ENCODE measurements at regions not wholly inside any gene's neighbourhood (a gene's known extent, or its start where the extent isn't known, plus 50 kb on each side); places are given as distances from the start of the nearest gene placed in this dataset.

GRCh38 chr5:97525780-97526179, 342.7 kb upstream of the RIOK2 start:
- WGBS (ENCODE audit: insufficient coverage), result 0% methylated on average over 1 of the region's 2 CpGs
- Mint-ChIP-seq H3K4me3 (no peak overlapping the region), H3K27ac (peak overlapping the region in 3 of 7 donors; percentile 21 to 59 (median 37))

GRCh38 chr5:97528941-97529340, 345.9 kb upstream of the RIOK2 start:
- Histone ChIP-seq H3K4me1 (ENCODE audit: control insufficient read depth in 1 of 2, insufficient read depth in 2 of 2, low read length in 2 of 2) (peaks cover 4 to 16% of the 10 kb centered on the region in 2 donors), H3K4me3 (replicated peaks in 1 of 3; ENCODE audit: low read depth in 2 of 3, low read length in 3 of 3) (no peak overlapping the region), H3K27me3 (ENCODE audit: control insufficient read depth in 2 of 2, insufficient read depth in 2 of 2, low read length in 2 of 2) (no peaks in the 10 kb centered on the region), H3K9ac (ENCODE audit: insufficient read depth, low read length, poor library complexity, severe bottlenecking) (no peak overlapping the region), H3K79me2 (ENCODE audit: insufficient read depth, low read length) (no peaks in the 10 kb centered on the region), H2AFZ (ENCODE audit: insufficient read depth, low read depth, low read length, poor library complexity, severe bottlenecking) (no peak overlapping the region), H3K9me3 (replicated peaks in 1 of 2; ENCODE audit: control insufficient read depth in 1 of 2, insufficient read depth in 1 of 2, low read length in 2 of 2) (no peaks in the 10 kb centered on the region), H4K20me1 (ENCODE audit: insufficient read depth, low read length) (no peaks in the 10 kb centered on the region), H3K27ac (ENCODE audit: low read depth in 1 of 2, low read length in 2 of 2) (no peak overlapping the region), H3K36me3 (replicated peaks in 1 of 2; ENCODE audit: control insufficient read depth in 1 of 2, insufficient read depth in 2 of 2, low read length in 2 of 2) (no peaks in the 10 kb centered on the region), H3K4me2 (replicated peaks; ENCODE audit: extremely low read depth, low read length, poor library complexity, severe bottlenecking) (no peak overlapping the region)
- intact Hi-C loops (cut with micrococcal nuclease), result no loop called here
- no CpG with 5 or more reads among the region's 4 CpGs for WGBS (ENCODE audit: insufficient coverage)
- Mint-ChIP-seq H3K27ac (no peak overlapping the region), H3K9me3 (peaks cover 0 to 3% (median 0%) of the 10 kb centered on the region in 7 donors), H3K36me3 (no peaks in the 10 kb centered on the region), H3K4me1 (peaks cover 21% of the 10 kb centered on the region), H3K27me3 (ENCODE audit: low read depth in 3 of 3) (no peaks in the 10 kb centered on the region), H3K4me3 (no peak overlapping the region)
- DNase-seq, result no peak
- TF ChIP-seq CTCF (IDR thresholded peaks at IDR 0.05), result no peak

More at GRCh38 chr5:97525780-97526179, 342.7 kb upstream of the RIOK2 start:
- Histone ChIP-seq H3K27ac (ENCODE audit: low read depth in 1 of 2, low read length in 2 of 2) (peak overlapping the region in 1 of 2 donors; percentile 27), H3K27me3 (ENCODE audit: control insufficient read depth in 2 of 2, insufficient read depth in 2 of 2, low read length in 2 of 2) (no peaks in the 10 kb centered on the region), H3K79me2 (ENCODE audit: insufficient read depth, low read length) (no peaks in the 10 kb centered on the region), H3K4me2 (replicated peaks; ENCODE audit: extremely low read depth, low read length, poor library complexity, severe bottlenecking) (no peak overlapping the region), H3K9me3 (replicated peaks in 1 of 2; ENCODE audit: control insufficient read depth in 1 of 2, insufficient read depth in 1 of 2, low read length in 2 of 2) (no peaks in the 10 kb centered on the region), H2AFZ (ENCODE audit: insufficient read depth, low read depth, low read length, poor library complexity, severe bottlenecking) (no peak overlapping the region), H3K9ac (ENCODE audit: insufficient read depth, low read length, poor library complexity, severe bottlenecking) (no peak overlapping the region), H4K20me1 (ENCODE audit: insufficient read depth, low read length) (no peaks in the 10 kb centered on the region), H3K36me3 (replicated peaks in 1 of 2; ENCODE audit: control insufficient read depth in 1 of 2, insufficient read depth in 2 of 2, low read length in 2 of 2) (no peaks in the 10 kb centered on the region), H3K4me1 (ENCODE audit: control insufficient read depth in 1 of 2, insufficient read depth in 2 of 2, low read length in 2 of 2) (peaks cover 0 to 10% of the 10 kb centered on the region in 2 donors), H3K4me3 (replicated peaks in 1 of 3; ENCODE audit: low read depth in 2 of 3, low read length in 3 of 3) (no peak overlapping the region)
- Mint-ChIP-seq H3K4me1 (peaks cover 10% of the 10 kb centered on the region), H3K36me3 (no peaks in the 10 kb centered on the region), H3K27me3 (ENCODE audit: low read depth in 3 of 3) (peaks cover 0 to 2% (median 0%) of the 10 kb centered on the region in 3 donors), H3K9me3 (peaks cover 0 to 3% (median 0%) of the 10 kb centered on the region in 7 donors)
- TF ChIP-seq CTCF (IDR thresholded peaks at IDR 0.05), result no peak
- intact Hi-C loops (cut with micrococcal nuclease), result no loop called here
- DNase-seq, result peak; percentile 39 to 70 (median 41)
